Right cardiac atrium (tissue), 5 donors: ENCODE measurements at regions not wholly inside any gene's neighbourhood (a gene's known extent, or its start where the extent isn't known, plus 50 kb on each side); places are given as distances from the start of the nearest gene placed in this dataset.

Source experiments
- ATAC-seq, 2 donors: fragments of 200-7000 bp; cut with Tn5 transposase; one replicate each; pipeline versions ENCODE4 v1.8.0 to v1.9.1; 2020; ENCODE audit warnings: moderate library complexity in 2 of 2, mild to moderate bottlenecking in 1 of 2
- DNase-seq, 3 donors: peaks; one replicate each; pipeline ENCODE4 v3.0.0-alpha.2; 2020
- H3K27ac ChIP-seq: one replicate; pipeline ENCODE4 v1.5.1; 2013; ENCODE audit warnings: mild to moderate bottlenecking, low read length, control low read depth, moderate library complexity
- H3K27me3 ChIP-seq: one replicate; pipeline ENCODE4 v1.6.1; 2013; ENCODE audit not compliant: control insufficient read depth, insufficient read depth
- H3K4me1 ChIP-seq: one replicate; pipeline ENCODE4 v1.6.1; 2013; ENCODE audit warnings: low read length; ENCODE audit not compliant: control insufficient read depth, insufficient read depth
- H3K4me3 ChIP-seq: one replicate; pipeline ENCODE4 v1.5.1; 2013; ENCODE audit warnings: low read length, control low read depth
- H3K9me3 ChIP-seq: one replicate; pipeline ENCODE4 v1.6.1; 2013; ENCODE audit warnings: low read length; ENCODE audit not compliant: control insufficient read depth
- WGBS: extraction: QIAGEN DNeasy Blood & Tissue Kit; methylation state at CpG from one replicate; pipeline ENCODE4 v1.1.7; 2013; 5-methylcytosine and 5-hydroxymethylcytosine counted together
- intact Hi-C, 4 donors: fragments of 100-400 bp; cut with DNase I; formaldehyde crosslinking; loops; one replicate each; pipeline versions ENCODE4 v1.11.0 to v1.14.0; 2022 to 2023
- donor health status: healthy with polysubstance abuse.
- donor health status: DM: no; HTN: yes; CAD: no.
- donor health status: DM: no; HTN: no; CAD: no.
- donor health status: DM: no; HTN: yes; CAD: no; lungs with severe emphysema.
- donor health status: DM: yes; HTN: yes; CAD: no.

DNA sequence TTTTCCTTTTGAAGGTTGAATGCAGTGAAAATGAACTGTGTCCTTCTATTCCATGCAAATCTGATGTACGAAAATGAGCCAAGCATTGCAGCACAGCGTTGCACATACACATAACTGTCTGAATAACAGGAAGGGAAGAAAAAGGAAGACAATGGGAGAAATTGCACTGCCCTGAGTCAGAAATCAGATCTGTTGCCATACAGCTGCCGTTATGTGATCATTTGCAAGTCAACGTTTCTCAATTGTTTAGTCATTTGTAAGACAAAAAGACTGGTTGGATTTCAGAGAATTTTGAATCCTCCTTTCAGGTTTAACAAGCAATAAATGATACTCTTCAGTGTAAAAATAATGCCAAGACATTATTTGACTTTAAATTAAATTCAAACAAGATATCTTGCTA lies 284.1 kb downstream of the DSEL start:
- ATAC-seq (no peak), DNase-seq (no peak)
- intact Hi-C loops = no loop called here
- H3K27me3 ChIP-seq = no peaks in the 10 kb centered on the region
- no peak overlapping the region for H3K27ac ChIP-seq
- WGBS = 50% methylated on average over 4 of the region's 4 CpGs
- no peaks in the 10 kb centered on the region for H3K4me1 ChIP-seq
- H3K4me3 ChIP-seq = no peak overlapping the region
- no peaks in the 10 kb centered on the region for H3K9me3 ChIP-seq

- no peaks in the 10 kb centered on the region for H3K4me1 ChIP-seq
- no peaks in the 10 kb centered on the region for H3K9me3 ChIP-seq
- ATAC-seq = no peak
- DNase-seq = no peak
- no peak overlapping the region for H3K4me3 ChIP-seq
- intact Hi-C loops = no loop called here
- no peak overlapping the region for H3K27ac ChIP-seq
- no peaks in the 10 kb centered on the region for H3K27me3 ChIP-seq
Measured at GRCh38 chr18:67222887-67223286, 293.6 kb downstream of the DSEL start.

DNA sequence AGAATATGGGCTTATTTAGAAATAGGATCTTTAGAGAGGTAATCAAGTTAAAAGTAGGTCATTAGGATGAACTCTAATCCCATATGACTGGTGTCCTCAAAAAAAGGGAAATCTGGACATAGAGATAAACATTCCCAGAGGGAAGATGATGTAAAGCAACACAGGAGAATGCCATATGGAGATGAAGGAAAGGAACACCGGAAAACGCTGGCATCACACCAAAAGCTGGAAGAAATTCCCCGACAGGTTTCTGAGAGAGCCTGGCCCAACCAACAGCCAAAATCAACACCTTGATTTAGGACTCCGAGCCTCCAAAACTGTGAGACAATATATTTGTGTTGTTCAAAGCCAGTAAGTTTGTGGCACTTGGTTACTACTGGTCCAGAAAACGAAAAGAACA lies 296.7 kb downstream of the DSEL start:
- Histone ChIP-seq H3K27me3 (no peaks in the 10 kb centered on the region), H3K9me3 (no peaks in the 10 kb centered on the region), H3K4me1 (no peaks in the 10 kb centered on the region), H3K4me3 (no peak overlapping the region), H3K27ac (no peak overlapping the region)
- DNase-seq (no peak), ATAC-seq (no peak)
- 56% methylated on average over 5 of the region's 5 CpGs for WGBS
- intact Hi-C loops = loop anchor here (5.0 to 10.0 kb wide), 3 partner anchors 1432 to 1442 kb away; no protein-coding TSS in a partner anchor

- Histone ChIP-seq H3K27ac (no peak overlapping the region), H3K9me3 (no peaks in the 10 kb centered on the region), H3K4me3 (no peak overlapping the region), H3K4me1 (no peaks in the 10 kb centered on the region), H3K27me3 (no peaks in the 10 kb centered on the region)
- 88% methylated on average over 3 of the region's 3 CpGs for WGBS
- DNase-seq (no peak), ATAC-seq (no peak)
- intact Hi-C loops = loop anchor here (5.0 to 10.0 kb wide), 3 partner anchors 1434 to 1444 kb away; no protein-coding TSS in a partner anchor
Measured at GRCh38 chr18:67218556-67218955, 298.0 kb downstream of the DSEL start.

- Histone ChIP-seq H3K4me3 (no peak overlapping the region), H3K9me3 (no peaks in the 10 kb centered on the region), H3K27ac (no peak overlapping the region), H3K27me3 (no peaks in the 10 kb centered on the region), H3K4me1 (no peaks in the 10 kb centered on the region)
- no peak for DNase-seq
- ATAC-seq = peak; percentile 62 to 71
- intact Hi-C loops = loop anchor here (5.0 to 10.0 kb wide), 3 partner anchors 1435 to 1445 kb away; no protein-coding TSS in a partner anchor
- 3% methylated on average over 7 of the region's 7 CpGs for WGBS
Measured at GRCh38 chr18:67217551-67218166, 298.9 kb downstream of the DSEL start.

GRCh38 chr18:67216846-67217245 lies 299.7 kb downstream of the DSEL start:
- WGBS = 81% methylated on average over 1 of the region's 1 CpG
- intact Hi-C loops = loop anchor here (5.0 to 10.0 kb wide), 3 partner anchors 1435 to 1445 kb away; no protein-coding TSS in a partner anchor
- DNase-seq (no peak), ATAC-seq (no peak)
- Histone ChIP-seq H3K4me1 (no peaks in the 10 kb centered on the region), H3K9me3 (no peaks in the 10 kb centered on the region), H3K27ac (no peak overlapping the region), H3K4me3 (no peak overlapping the region), H3K27me3 (no peaks in the 10 kb centered on the region)

DNA sequence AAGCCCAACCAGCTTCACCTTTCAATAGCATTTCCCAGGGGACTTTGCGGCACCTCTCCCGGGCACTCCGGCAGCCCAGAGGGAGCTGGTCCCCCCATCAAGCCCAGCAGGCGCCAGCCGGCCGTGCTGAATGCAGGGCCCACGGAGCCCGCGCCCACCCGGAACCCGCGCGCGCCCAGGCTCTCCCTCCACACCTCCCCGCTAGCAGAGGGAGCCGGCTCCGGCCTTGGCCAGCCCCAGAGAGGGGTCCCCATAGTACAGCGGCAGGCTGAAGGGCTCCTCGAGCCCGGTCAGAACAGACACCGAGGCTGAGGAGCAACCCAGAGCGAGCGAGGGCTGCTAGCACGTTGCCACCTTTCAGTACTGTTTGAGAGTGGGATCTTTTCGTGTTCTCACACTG lies 300.8 kb downstream of the DSEL start:
- intact Hi-C loops = loop anchor here (5.0 to 10.0 kb wide), 3 partner anchors 1437 to 1447 kb away; no protein-coding TSS in a partner anchor
- Histone ChIP-seq H3K27ac (no peak overlapping the region), H3K4me3 (no peak overlapping the region), H3K9me3 (no peaks in the 10 kb centered on the region), H3K4me1 (no peaks in the 10 kb centered on the region), H3K27me3 (no peaks in the 10 kb centered on the region)
- ATAC-seq (no peak), DNase-seq (peak in 2 of 3 donors; percentile 37 to 50)
- WGBS = 95% methylated on average over 25 of the region's 25 CpGs

- ATAC-seq = no peak
- intact Hi-C loops = loop anchor here in 1 of 4 donors (10.0 kb wide), 1 partner anchor 1443 kb away; no protein-coding TSS in a partner anchor
- H3K27ac ChIP-seq = no peak overlapping the region
- no peaks in the 10 kb centered on the region for H3K9me3 ChIP-seq
- 67% methylated on average over 6 of the region's 6 CpGs for WGBS
- H3K4me3 ChIP-seq = no peak overlapping the region
- no peaks in the 10 kb centered on the region for H3K27me3 ChIP-seq
- DNase-seq = no peak
- H3K4me1 ChIP-seq = no peaks in the 10 kb centered on the region
Measured at GRCh38 chr18:67211646-67212045, 304.9 kb downstream of the DSEL start.

DNA sequence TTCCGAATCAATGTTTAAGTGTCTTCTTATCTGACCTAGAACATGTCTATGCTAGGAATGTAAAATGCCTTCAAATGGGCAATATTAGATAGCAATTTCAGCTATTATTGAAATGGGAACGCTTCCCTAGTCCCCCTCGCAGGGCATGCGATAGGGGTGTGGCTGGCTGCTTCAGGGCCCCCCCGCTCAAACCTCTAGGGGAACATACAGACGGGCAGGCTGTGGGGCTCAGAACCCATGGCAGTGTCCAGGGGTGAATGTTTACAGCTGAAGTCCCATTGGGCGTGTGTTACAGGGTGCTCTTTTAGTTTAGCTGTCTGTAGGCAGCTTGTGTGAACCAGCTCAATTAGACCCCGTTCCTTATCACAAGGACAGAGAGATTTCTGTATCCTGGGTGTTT lies 315.9 kb downstream of the DSEL start:
- Histone ChIP-seq H3K27ac (no peak overlapping the region), H3K4me1 (no peaks in the 10 kb centered on the region), H3K27me3 (no peaks in the 10 kb centered on the region), H3K4me3 (no peak overlapping the region), H3K9me3 (no peaks in the 10 kb centered on the region)
- intact Hi-C loops = loop anchor here in 1 of 4 donors (5.0 kb wide), 1 partner anchor 98 kb away; no protein-coding TSS in a partner anchor
- 66% methylated on average over 8 of the region's 8 CpGs for WGBS
- no peak for ATAC-seq
- DNase-seq = no peak

- H3K9me3 ChIP-seq = no peaks in the 10 kb centered on the region
- intact Hi-C loops = loop anchor here in 2 of 4 donors (5.0 to 10.0 kb wide), 2 partner anchors 95 to 98 kb away; no protein-coding TSS in a partner anchor
- no peaks in the 10 kb centered on the region for H3K4me1 ChIP-seq
- H3K4me3 ChIP-seq = no peak overlapping the region
- WGBS = 42% methylated on average over 3 of the region's 3 CpGs
- DNase-seq = no peak
- no peaks in the 10 kb centered on the region for H3K27me3 ChIP-seq
- H3K27ac ChIP-seq = no peak overlapping the region
- ATAC-seq = peak; percentile 59 to 60
Measured at GRCh38 chr18:67199993-67200617, 316.4 kb downstream of the DSEL start.

- Histone ChIP-seq H3K27ac (no peak overlapping the region), H3K27me3 (no peaks in the 10 kb centered on the region), H3K4me3 (no peak overlapping the region), H3K4me1 (no peaks in the 10 kb centered on the region), H3K9me3 (no peaks in the 10 kb centered on the region)
- 39% methylated on average over 5 of the region's 5 CpGs for WGBS
- DNase-seq = no peak
- intact Hi-C loops = loop anchor here in 1 of 4 donors (10.0 kb wide), 1 partner anchor 90 kb away; no protein-coding TSS in a partner anchor
- no peak for ATAC-seq
Measured at GRCh38 chr18:67194886-67195285, 321.6 kb downstream of the DSEL start.
